A549 (cell line): ENCODE measurements at regions not wholly inside any gene's neighbourhood (a gene's known extent, or its start where the extent isn't known, plus 50 kb on each side); places are given as distances from the start of the nearest gene placed in this dataset.

Source experiments
- FOSL2 ChIP-seq, 2 experiments: fragments of 450-650 bp in 1 of 2; fragments of >200 bp in 1 of 2; sonication (Bioruptor Twin) in 1 of 2; formaldehyde crosslinking; IDR thresholded peaks; 2 replicates each; pipeline versions ENCODE4 v1.5.0 to v1.6.1; 2016 to 2020; ENCODE audit warnings: mild to moderate bottlenecking in 1 of 2, moderate library complexity in 1 of 2
- MAX ChIP-seq: IDR thresholded peaks from 2 replicates; pipeline ENCODE4 v1.6.1; 2012
- TF ChIP-seq, protein P1 (sequence below): fragments of >200 bp; sonication (Bioruptor Twin); formaldehyde crosslinking; IDR thresholded peaks from 3 replicates; pipeline ENCODE4 v1.5.1; 2016

- TF ChIP-seq, protein P1, sequence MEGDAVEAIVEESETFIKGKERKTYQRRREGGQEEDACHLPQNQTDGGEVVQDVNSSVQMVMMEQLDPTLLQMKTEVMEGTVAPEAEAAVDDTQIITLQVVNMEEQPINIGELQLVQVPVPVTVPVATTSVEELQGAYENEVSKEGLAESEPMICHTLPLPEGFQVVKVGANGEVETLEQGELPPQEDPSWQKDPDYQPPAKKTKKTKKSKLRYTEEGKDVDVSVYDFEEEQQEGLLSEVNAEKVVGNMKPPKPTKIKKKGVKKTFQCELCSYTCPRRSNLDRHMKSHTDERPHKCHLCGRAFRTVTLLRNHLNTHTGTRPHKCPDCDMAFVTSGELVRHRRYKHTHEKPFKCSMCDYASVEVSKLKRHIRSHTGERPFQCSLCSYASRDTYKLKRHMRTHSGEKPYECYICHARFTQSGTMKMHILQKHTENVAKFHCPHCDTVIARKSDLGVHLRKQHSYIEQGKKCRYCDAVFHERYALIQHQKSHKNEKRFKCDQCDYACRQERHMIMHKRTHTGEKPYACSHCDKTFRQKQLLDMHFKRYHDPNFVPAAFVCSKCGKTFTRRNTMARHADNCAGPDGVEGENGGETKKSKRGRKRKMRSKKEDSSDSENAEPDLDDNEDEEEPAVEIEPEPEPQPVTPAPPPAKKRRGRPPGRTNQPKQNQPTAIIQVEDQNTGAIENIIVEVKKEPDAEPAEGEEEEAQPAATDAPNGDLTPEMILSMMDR: no peak
- TF ChIP-seq FOSL2 (IDR thresholded peaks at IDR 0.05) (no peak), FOSL2 (CRISPR knock-in tag; IDR thresholded peaks at IDR 0.05) (no peak), MAX (no peak)
Observed at GRCh38 chrX:132561483-132561882, 72.6 kb upstream of the MBNL3 start.
